ENCODE measurements at regions not wholly inside any gene's neighbourhood (a gene's known extent, or its start where the extent isn't known, plus 50 kb on each side); places are given as distances from the start of the nearest gene placed in this dataset.

- Histone ChIP-seq H3K27ac (ENCODE audit: low read depth, low read length, poor library complexity, severe bottlenecking) (no peak overlapping the region), H3K4me3 (ENCODE audit: low read depth, low read length, poor library complexity, severe bottlenecking) (no peak overlapping the region), H3F3A (ENCODE audit: insufficient read depth, low read length) (no peaks in the 10 kb centered on the region), H3K4me2 (ENCODE audit: low read length) (no peak overlapping the region), H4K20me1 (ENCODE audit: insufficient read depth, low read length) (no peaks in the 10 kb centered on the region), H3K79me2 (ENCODE audit: insufficient read depth, low read length) (no peaks in the 10 kb centered on the region), H2AFZ (ENCODE audit: low read length) (no peak overlapping the region), H3K9me3 (ENCODE audit: low read length) (no peaks in the 10 kb centered on the region), H3K36me3 (ENCODE audit: insufficient read depth, low read length) (no peaks in the 10 kb centered on the region), H3K27me3 (ENCODE audit: insufficient read depth, low read length) (no peaks in the 10 kb centered on the region), H3K9me2 (ENCODE audit: low read depth, low read length) (no peaks in the 10 kb centered on the region), H3K4me1 (ENCODE audit: insufficient read depth, low read length, severe bottlenecking) (no peaks in the 10 kb centered on the region), H3K9ac (ENCODE audit: low read length) (no peak overlapping the region)
- TF ChIP-seq EZH2 (IDR thresholded peaks at IDR 0.05; ENCODE audit: borderline replicate concordance, low read length) (no peak), CTCF (IDR thresholded peaks at IDR 0.05; ENCODE audit: low read length) (no peak)
Observed at GRCh38 chr12:126807312-126807865, 1459.6 kb upstream of the TMEM132C start.

- H3K9me2 ChIP-seq (ENCODE audit: low read depth, low read length): no peaks in the 10 kb centered on the region
Observed at GRCh38 chr12:126811391-126811790, 1455.6 kb upstream of the TMEM132C start.

GRCh38 chr12:126819554-126819953 is 1447.4 kb upstream of the TMEM132C start:
- TF ChIP-seq CTCF (IDR thresholded peaks at IDR 0.05; ENCODE audit: low read length): no peak
- no peak for TF ChIP-seq EZH2 (IDR thresholded peaks at IDR 0.05; ENCODE audit: borderline replicate concordance, low read length)
- no peaks in the 10 kb centered on the region for H3K4me1 ChIP-seq (ENCODE audit: insufficient read depth, low read length, severe bottlenecking)
- H3K27ac ChIP-seq (ENCODE audit: low read depth, low read length, poor library complexity, severe bottlenecking): no peak overlapping the region
- no peaks in the 10 kb centered on the region for H4K20me1 ChIP-seq (ENCODE audit: insufficient read depth, low read length)
- H3K4me3 ChIP-seq (ENCODE audit: low read depth, low read length, poor library complexity, severe bottlenecking): no peak overlapping the region
- H3F3A ChIP-seq (ENCODE audit: insufficient read depth, low read length): no peaks in the 10 kb centered on the region
- H3K36me3 ChIP-seq (ENCODE audit: insufficient read depth, low read length): no peaks in the 10 kb centered on the region
- no peaks in the 10 kb centered on the region for H3K9me2 ChIP-seq (ENCODE audit: low read depth, low read length)
- H3K4me2 ChIP-seq (ENCODE audit: low read length): no peak overlapping the region
- no peaks in the 10 kb centered on the region for H3K27me3 ChIP-seq (ENCODE audit: insufficient read depth, low read length)
- no peak overlapping the region for H2AFZ ChIP-seq (ENCODE audit: low read length)
- H3K79me2 ChIP-seq (ENCODE audit: insufficient read depth, low read length): no peaks in the 10 kb centered on the region
- H3K9ac ChIP-seq (ENCODE audit: low read length): no peak overlapping the region
- H3K9me3 ChIP-seq (ENCODE audit: low read length): no peaks in the 10 kb centered on the region

More at GRCh38 chr12:126811391-126811790, 1455.6 kb upstream of the TMEM132C start:
- Histone ChIP-seq H3K27me3 (ENCODE audit: insufficient read depth, low read length) (no peaks in the 10 kb centered on the region), H3K36me3 (ENCODE audit: insufficient read depth, low read length) (no peaks in the 10 kb centered on the region), H3K9me3 (ENCODE audit: low read length) (no peaks in the 10 kb centered on the region), H3K9ac (ENCODE audit: low read length) (no peak overlapping the region), H3K27ac (ENCODE audit: low read depth, low read length, poor library complexity, severe bottlenecking) (no peak overlapping the region), H3K4me3 (ENCODE audit: low read depth, low read length, poor library complexity, severe bottlenecking) (no peak overlapping the region), H3K79me2 (ENCODE audit: insufficient read depth, low read length) (no peaks in the 10 kb centered on the region), H3K4me2 (ENCODE audit: low read length) (no peak overlapping the region), H3F3A (ENCODE audit: insufficient read depth, low read length) (no peaks in the 10 kb centered on the region), H2AFZ (ENCODE audit: low read length) (no peak overlapping the region), H4K20me1 (ENCODE audit: insufficient read depth, low read length) (no peaks in the 10 kb centered on the region), H3K4me1 (ENCODE audit: insufficient read depth, low read length, severe bottlenecking) (no peaks in the 10 kb centered on the region)
- no peak for TF ChIP-seq CTCF (IDR thresholded peaks at IDR 0.05; ENCODE audit: low read length)
- TF ChIP-seq EZH2 (IDR thresholded peaks at IDR 0.05; ENCODE audit: borderline replicate concordance, low read length): no peak
